Thyroid gland (tissue), 4 donors: ENCODE measurements at regions not wholly inside any gene's neighbourhood (a gene's known extent, or its start where the extent isn't known, plus 50 kb on each side); places are given as distances from the start of the nearest gene placed in this dataset.

Source experiments
- DNase-seq, 2 donors: peaks; one replicate each; pipeline ENCODE4 v3.0.0-alpha.2; 2019
- H3K27ac ChIP-seq, 3 donors: fragments of 200-600 bp; sonication (generic); 1 replicate in 2 of 3; 2 replicates in 1 of 3; pipeline ENCODE4 v1.5.1; 2016 to 2019; ENCODE audit warnings: mild to moderate bottlenecking in 1 of 3, moderate library complexity in 1 of 3
- H3K27me3 ChIP-seq: fragments of 200-600 bp; sonication (generic); one replicate; pipeline ENCODE4 v1.5.1; 2019
- H3K36me3 ChIP-seq, 2 donors: fragments of 200-600 bp; sonication (generic); one replicate each; pipeline ENCODE4 v1.5.1; 2016 to 2019
- H3K4me1 ChIP-seq, 2 donors: fragments of 200-600 bp; sonication (generic); one replicate each; pipeline ENCODE4 v1.5.1; 2017 to 2019
- H3K4me3 ChIP-seq, 3 donors: fragments of 200-600 bp; sonication (generic); replicated peaks in 1 of 3; 1 replicate in 2 of 3; 2 replicates in 1 of 3; pipeline ENCODE4 v1.5.1; 2016; ENCODE audit warnings: mild to moderate bottlenecking in 1 of 3
- H3K9me3 ChIP-seq: fragments of 200-600 bp; sonication (generic); one replicate; pipeline ENCODE4 v1.5.1; 2017
- POLR2A ChIP-seq, 2 donors: fragments of 450-650 bp; IDR thresholded peaks; one replicate each; pipeline ENCODE4 v1.6.1; 2017; ENCODE audit warnings: antibody characterized with exemption in 2 of 2, mild to moderate bottlenecking in 2 of 2, moderate library complexity in 1 of 2
- WGBS, 2 donors: methylation state at CpG; one replicate each; pipeline ENCODE4 v1.1.5; 2017; 5-methylcytosine and 5-hydroxymethylcytosine counted together
- intact Hi-C: fragments of 100-400 bp; cut with DNase I; formaldehyde crosslinking; loops from one replicate; pipeline ENCODE4 v1.15.1; 2023
- TF ChIP-seq, protein P1 (sequence below), 6 experiments: fragments of 200-600 bp in 3 of 6; fragments of 450-650 bp in 3 of 6; sonication (generic) in 3 of 6; IDR thresholded peaks; one replicate each; pipeline ENCODE4 v1.5.1; 2016 to 2019; ENCODE audit warnings: antibody characterized with exemption in 6 of 6, mild to moderate bottlenecking in 2 of 6, inconsistent platforms in 1 of 6, moderate library complexity in 1 of 6

DNA sequence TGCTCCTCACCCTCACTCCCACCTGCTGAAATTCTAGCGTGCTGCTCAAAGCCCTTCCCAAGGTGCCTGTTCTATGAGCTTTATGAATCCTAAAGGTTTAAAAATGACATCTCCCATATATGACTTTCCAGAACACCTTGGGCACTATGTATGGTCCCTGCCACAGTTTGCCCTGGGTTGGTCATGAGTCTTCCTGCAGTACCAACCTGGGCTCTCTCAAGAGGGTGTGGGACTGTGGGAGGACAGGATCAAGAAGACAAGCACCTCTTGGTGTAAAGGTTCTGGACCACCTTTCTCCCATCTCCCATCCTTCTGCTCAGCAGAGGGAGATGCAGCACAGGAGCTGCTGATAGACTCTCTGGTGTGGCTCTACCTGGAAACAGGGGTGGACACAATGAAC lies 134.1 kb downstream of the FCRL5 start:
- no peaks in the 10 kb centered on the region for H3K27me3 ChIP-seq
- H3K36me3 ChIP-seq, result no peaks in the 10 kb centered on the region
- intact Hi-C loops, result no loop called here
- H3K27ac ChIP-seq, result no peak overlapping the region
- no peak overlapping the region for H3K4me3 ChIP-seq
- DNase-seq, result no peak
- 100% methylated on average over 1 of the region's 1 CpG for WGBS, 2 donors
- no peaks in the 10 kb centered on the region for H3K9me3 ChIP-seq
- H3K4me1 ChIP-seq, result no peaks in the 10 kb centered on the region
- TF ChIP-seq POLR2A (IDR thresholded peaks at IDR 0.05), result no peak
- TF ChIP-seq, protein P1, sequence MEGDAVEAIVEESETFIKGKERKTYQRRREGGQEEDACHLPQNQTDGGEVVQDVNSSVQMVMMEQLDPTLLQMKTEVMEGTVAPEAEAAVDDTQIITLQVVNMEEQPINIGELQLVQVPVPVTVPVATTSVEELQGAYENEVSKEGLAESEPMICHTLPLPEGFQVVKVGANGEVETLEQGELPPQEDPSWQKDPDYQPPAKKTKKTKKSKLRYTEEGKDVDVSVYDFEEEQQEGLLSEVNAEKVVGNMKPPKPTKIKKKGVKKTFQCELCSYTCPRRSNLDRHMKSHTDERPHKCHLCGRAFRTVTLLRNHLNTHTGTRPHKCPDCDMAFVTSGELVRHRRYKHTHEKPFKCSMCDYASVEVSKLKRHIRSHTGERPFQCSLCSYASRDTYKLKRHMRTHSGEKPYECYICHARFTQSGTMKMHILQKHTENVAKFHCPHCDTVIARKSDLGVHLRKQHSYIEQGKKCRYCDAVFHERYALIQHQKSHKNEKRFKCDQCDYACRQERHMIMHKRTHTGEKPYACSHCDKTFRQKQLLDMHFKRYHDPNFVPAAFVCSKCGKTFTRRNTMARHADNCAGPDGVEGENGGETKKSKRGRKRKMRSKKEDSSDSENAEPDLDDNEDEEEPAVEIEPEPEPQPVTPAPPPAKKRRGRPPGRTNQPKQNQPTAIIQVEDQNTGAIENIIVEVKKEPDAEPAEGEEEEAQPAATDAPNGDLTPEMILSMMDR (IDR thresholded peaks at IDR 0.05), result no peak

DNA sequence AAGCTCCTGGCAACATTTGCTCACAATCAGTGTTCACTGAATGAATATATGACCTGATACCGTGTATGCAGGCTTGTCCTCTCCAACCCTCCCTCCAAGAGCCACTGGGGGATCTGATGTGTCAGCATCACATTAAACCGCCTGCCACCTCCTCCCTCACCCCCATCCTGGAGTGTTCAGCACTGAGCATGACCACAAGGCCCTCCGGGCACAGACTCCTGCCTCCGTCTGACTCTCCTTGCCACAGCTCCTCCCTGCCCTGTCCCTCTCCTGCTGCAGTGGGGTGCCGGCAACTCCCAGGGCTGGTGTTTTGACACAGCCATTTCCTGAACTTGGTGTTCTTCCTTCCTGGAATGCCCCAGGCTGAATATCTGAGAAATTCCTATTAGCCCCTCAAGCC lies 136.7 kb downstream of the FCRL5 start:
- H3K27ac ChIP-seq, result no peak overlapping the region

DNA sequence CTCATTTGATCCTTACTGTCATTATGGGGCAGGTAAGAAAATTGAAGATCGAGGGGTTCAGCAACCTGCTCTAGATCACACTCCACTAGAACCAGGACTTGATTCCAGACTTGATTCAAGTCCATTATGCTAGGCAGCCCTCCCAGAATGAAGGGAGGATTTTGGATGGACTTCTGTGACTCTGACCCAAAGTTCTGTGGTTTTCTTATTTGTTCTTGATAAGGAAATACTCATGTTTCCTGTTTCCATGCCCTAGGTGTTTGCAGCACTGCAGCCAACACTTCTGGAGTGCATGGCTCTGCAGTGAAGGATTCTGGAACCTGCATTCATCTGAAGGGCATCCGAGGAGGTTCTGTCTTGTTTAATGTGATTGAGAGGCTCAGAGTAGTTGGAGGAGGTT lies 140.0 kb downstream of the FCRL5 start:
- intact Hi-C loops, result no loop called here
- TF ChIP-seq POLR2A (IDR thresholded peaks at IDR 0.05), result no peak
- TF ChIP-seq, protein P1 (IDR thresholded peaks at IDR 0.05), result no peak
- Histone ChIP-seq H3K4me1 (no peaks in the 10 kb centered on the region), H3K27me3 (no peaks in the 10 kb centered on the region), H3K9me3 (no peaks in the 10 kb centered on the region), H3K4me3 (no peak overlapping the region), H3K36me3 (no peaks in the 10 kb centered on the region), H3K27ac (no peak overlapping the region)
- 62 to 72% methylated on average over 2 of the region's 2 CpGs for WGBS, 2 donors
- DNase-seq, result no peak

More for the DNA sequence above, 136.7 kb downstream of the FCRL5 start:
- Histone ChIP-seq H3K4me3 (no peak overlapping the region), H3K36me3 (no peaks in the 10 kb centered on the region), H3K27me3 (no peaks in the 10 kb centered on the region), H3K4me1 (no peaks in the 10 kb centered on the region), H3K9me3 (no peaks in the 10 kb centered on the region)
- TF ChIP-seq, protein P1 (IDR thresholded peaks at IDR 0.05), result no peak
- TF ChIP-seq POLR2A (IDR thresholded peaks at IDR 0.05), result no peak
- WGBS, 2 donors, result 83 to 92% methylated on average over 5 of the region's 5 CpGs
- intact Hi-C loops, result no loop called here
- no peak for DNase-seq

DNA sequence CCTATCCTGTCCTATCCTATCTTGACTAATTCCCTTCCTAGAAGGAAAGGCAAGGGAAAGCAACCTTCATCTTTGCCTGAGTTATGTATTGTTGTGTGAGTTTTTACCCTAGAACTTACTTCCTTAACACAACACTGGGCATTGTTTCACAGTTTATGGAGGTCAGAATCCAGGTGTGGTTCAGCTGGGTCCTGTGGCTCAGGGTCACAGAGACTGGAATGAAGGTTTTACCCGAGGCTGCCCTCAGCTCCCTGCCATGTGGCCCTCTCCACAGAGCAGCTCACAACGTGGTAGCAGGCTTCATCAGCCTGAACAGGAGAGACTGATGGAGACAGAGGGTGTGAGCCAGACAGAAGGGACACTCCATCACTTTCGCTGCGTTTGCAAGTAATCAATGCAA lies 140.5 kb downstream of the FCRL5 start:
- no peaks in the 10 kb centered on the region for H3K36me3 ChIP-seq
- TF ChIP-seq, protein P1 (IDR thresholded peaks at IDR 0.05), result no peak
- no peak for TF ChIP-seq POLR2A (IDR thresholded peaks at IDR 0.05)
- 67 to 81% methylated on average over 4 of the region's 4 CpGs for WGBS, 2 donors
- H3K9me3 ChIP-seq, result no peaks in the 10 kb centered on the region
- H3K27me3 ChIP-seq, result no peaks in the 10 kb centered on the region
- DNase-seq, result no peak
- no peak overlapping the region for H3K4me3 ChIP-seq
- H3K27ac ChIP-seq, result no peak overlapping the region
- no peaks in the 10 kb centered on the region for H3K4me1 ChIP-seq
- intact Hi-C loops, result no loop called here

DNA sequence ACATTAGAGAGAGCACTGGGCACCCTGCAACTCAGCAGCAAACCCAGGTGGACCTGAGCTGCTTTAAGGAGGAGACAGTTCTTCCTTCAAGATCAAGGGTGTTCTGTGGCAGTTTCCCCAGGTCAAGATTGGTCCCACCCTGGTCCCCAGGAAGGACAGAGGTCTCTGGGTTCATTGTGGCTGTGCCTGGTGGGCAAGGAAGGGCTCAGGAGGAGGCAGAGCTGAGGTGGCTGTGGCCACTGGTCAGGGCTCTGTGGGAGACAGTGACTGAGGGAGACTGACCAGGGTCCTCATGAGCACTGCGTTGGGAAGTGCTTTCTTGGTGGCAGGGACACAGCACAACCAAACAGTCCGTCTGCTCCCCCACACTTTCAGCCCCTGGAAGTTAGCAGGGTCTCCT lies 141.3 kb downstream of the FCRL5 start:
- TF ChIP-seq, protein P1 (IDR thresholded peaks at IDR 0.05), result no peak
- TF ChIP-seq POLR2A (IDR thresholded peaks at IDR 0.05), result no peak
- Histone ChIP-seq H3K4me3 (no peak overlapping the region), H3K9me3 (no peaks in the 10 kb centered on the region), H3K4me1 (no peaks in the 10 kb centered on the region), H3K27ac (no peak overlapping the region), H3K36me3 (no peaks in the 10 kb centered on the region), H3K27me3 (no peaks in the 10 kb centered on the region)
- no peak for DNase-seq
- WGBS, 2 donors, result 100% methylated on average over 2 of the region's 2 CpGs; no CpG with 5 or more reads in 1 of the 2 donors
- intact Hi-C loops, result no loop called here
